Brain microvascular endothelial cell (primary cell): ENCODE measurements at regions not wholly inside any gene's neighbourhood (a gene's known extent, or its start where the extent isn't known, plus 50 kb on each side); places are given as distances from the start of the nearest gene placed in this dataset.
"Not testable (repeated sequence)": the region's sequence is repeated elsewhere in the genome, so short reads cannot be mapped to it uniquely, and the experiment has no call there.

ENCODE experiments used
- DNase-seq: peaks from one replicate; pipeline ENCODE4 v3.0.0-alpha.2; 2020
- H3K27ac ChIP-seq: fragments of 250-450 bp; sonication (Bioruptor Pico); 2 replicates; pipeline ENCODE4 v1.5.1; 2020; ENCODE audit warnings: mild to moderate bottlenecking, moderate library complexity
- H3K27me3 ChIP-seq: fragments of 250-450 bp; sonication (Bioruptor Pico); replicated peaks from 2 replicates; pipeline ENCODE4 v1.5.1; 2020; ENCODE audit warnings: mild to moderate bottlenecking
- H3K36me3 ChIP-seq: fragments of 250-450 bp; sonication (Bioruptor Pico); replicated peaks from 2 replicates; pipeline ENCODE4 v1.5.1; 2020; ENCODE audit warnings: mild to moderate bottlenecking
- H3K4me3 ChIP-seq: 2 replicates; pipeline ENCODE4 v1.5.1; 2011; ENCODE audit warnings: low read depth, mild to moderate bottlenecking, control low read depth, low read length, moderate library complexity
- CTCF ChIP-seq: IDR thresholded peaks from 2 replicates; pipeline ENCODE4 v1.5.1; 2011; ENCODE audit warnings: low read depth, mild to moderate bottlenecking, moderate library complexity, low read length, control low read depth, inconsistent platforms; ENCODE audit errors: missing control alignments
- in situ Hi-C: cut with HindIII; loops from 2 replicates; pipeline ENCODE4 v1.10.0; 2017; ENCODE audit warnings: low sequenced_read_pairs, low pct_ligation_motif_present

- no peaks in the 10 kb centered on the region for H3K27me3 ChIP-seq
- H3K27ac ChIP-seq = no peak overlapping the region
- DNase-seq = no peak
- no peaks in the 10 kb centered on the region for H3K36me3 ChIP-seq
- H3K4me3 ChIP-seq = no peak overlapping the region
- TF ChIP-seq CTCF = no peak
- in situ Hi-C loops = no loop called here
Observed at GRCh38 chr5:126120939-126121338, 302.3 kb upstream of the GRAMD2B start.

GRCh38 chr5:126122942-126123341, 300.3 kb upstream of the GRAMD2B start:
- H3K27ac ChIP-seq = no peak overlapping the region
- no peaks in the 10 kb centered on the region for H3K27me3 ChIP-seq
- no peaks in the 10 kb centered on the region for H3K36me3 ChIP-seq
- H3K4me3 ChIP-seq = no peak overlapping the region
- no peak for DNase-seq
- in situ Hi-C loops = no loop called here
- TF ChIP-seq CTCF = no peak

GRCh38 chr5:126124706-126125345, 298.4 kb upstream of the GRAMD2B start:
- Histone ChIP-seq H3K27me3 (no peaks in the 10 kb centered on the region), H3K36me3 (no peaks in the 10 kb centered on the region), H3K27ac (peak overlapping the region; percentile 37), H3K4me3 (no peak overlapping the region)
- no peak for TF ChIP-seq CTCF
- peak; percentile 42 for DNase-seq
- in situ Hi-C loops = no loop called here

GRCh38 chr5:126125407-126125806, 297.8 kb upstream of the GRAMD2B start:
- H3K27ac ChIP-seq = no peak overlapping the region
- no peaks in the 10 kb centered on the region for H3K36me3 ChIP-seq
- H3K27me3 ChIP-seq = no peaks in the 10 kb centered on the region
- in situ Hi-C loops = no loop called here
- no peak overlapping the region for H3K4me3 ChIP-seq
- DNase-seq = no peak
- TF ChIP-seq CTCF = no peak

- DNase-seq = no peak
- Histone ChIP-seq H3K4me3 (no peak overlapping the region), H3K27ac (no peak overlapping the region), H3K27me3 (no peaks in the 10 kb centered on the region), H3K36me3 (no peaks in the 10 kb centered on the region)
- in situ Hi-C loops = no loop called here
- TF ChIP-seq CTCF = no peak
Observed at GRCh38 chr5:126126574-126126973, 296.6 kb upstream of the GRAMD2B start.

- in situ Hi-C loops, H3K36me3 ChIP-seq, H3K27ac ChIP-seq, H3K27me3 ChIP-seq, H3K4me3 ChIP-seq: not testable (repeated sequence)
- DNase-seq = peak; percentile 28
Observed at GRCh38 chr5:126127371-126127770, 295.8 kb upstream of the GRAMD2B start.
